Nephron progenitor cell (in vitro differentiated cells): ENCODE measurements at regions not wholly inside any gene's neighbourhood (a gene's known extent, or its start where the extent isn't known, plus 50 kb on each side); places are given as distances from the start of the nearest gene placed in this dataset.
A peak's percentile ranks its signal among the peaks of the same experiment; 100 is the strongest.
"Not testable (repeated sequence)": the region's sequence is repeated elsewhere in the genome, so short reads cannot be mapped to it uniquely, and the experiment has no call there.

Experiments
- DNase-seq: peaks from one replicate; pipeline ENCODE4 v3.0.0; 2021
- H3K27ac Mint-ChIP-seq: 2 replicates; pipeline ENCODE4 v1.8.0; 2021; ENCODE audit warnings: mild to moderate bottlenecking, moderate library complexity, mixed read lengths
- H3K27me3 Mint-ChIP-seq: 2 replicates; pipeline ENCODE4 v1.8.0; 2021; ENCODE audit warnings: mild to moderate bottlenecking, low read depth, mixed read lengths; ENCODE audit not compliant: poor library complexity
- H3K36me3 Mint-ChIP-seq: 2 replicates; pipeline ENCODE4 v1.8.0; 2021; ENCODE audit warnings: low read depth, mixed read lengths
- H3K4me1 Mint-ChIP-seq: 2 replicates; pipeline ENCODE4 v1.8.0; 2021; ENCODE audit warnings: mixed read lengths
- H3K4me3 Mint-ChIP-seq: 2 replicates; pipeline ENCODE4 v1.8.0; 2021; ENCODE audit warnings: mild to moderate bottlenecking, moderate library complexity, mixed read lengths
- H3K9me3 Mint-ChIP-seq: 2 replicates; pipeline ENCODE4 v1.8.0; 2021; ENCODE audit warnings: mild to moderate bottlenecking, moderate library complexity, mixed read lengths
- CTCF ChIP-seq: fragments of 200-600 bp; sonication (generic); IDR thresholded peaks from 2 replicates; pipeline ENCODE4 v1.5.0; 2021; ENCODE audit warnings: antibody characterized with exemption

- no peak for TF ChIP-seq CTCF
- Mint-ChIP-seq H3K4me3 (no peak overlapping the region), H3K4me1 (peaks cover 14% of the 10 kb centered on the region), H3K9me3 (peaks cover 26% of the 10 kb centered on the region), H3K27me3 (peaks cover 7% of the 10 kb centered on the region), H3K36me3 (no peaks in the 10 kb centered on the region), H3K27ac (peak overlapping the region; percentile 68)
- no peak for DNase-seq
Observed at GRCh38 chr1:220966041-220966440, 86.8 kb downstream of the HLX start.

- peak overlapping the region; percentile 68 for H3K27ac Mint-ChIP-seq
- peaks cover 14% of the 10 kb centered on the region for H3K4me1 Mint-ChIP-seq
- TF ChIP-seq CTCF, result no peak
- H3K4me3 Mint-ChIP-seq, result no peak overlapping the region
- H3K36me3 Mint-ChIP-seq, result no peaks in the 10 kb centered on the region
- H3K27me3 Mint-ChIP-seq, result peaks cover 7% of the 10 kb centered on the region
- H3K9me3 Mint-ChIP-seq, result peaks cover 26% of the 10 kb centered on the region
- no peak for DNase-seq
Observed at GRCh38 chr1:220966473-220966872, 87.2 kb downstream of the HLX start.

GRCh38 chr1:220966881-220967611 lies 87.8 kb downstream of the HLX start:
- H3K9me3 Mint-ChIP-seq, result peaks cover 28% of the 10 kb centered on the region
- no peaks in the 10 kb centered on the region for H3K36me3 Mint-ChIP-seq
- peaks cover 7% of the 10 kb centered on the region for H3K27me3 Mint-ChIP-seq
- DNase-seq, result no peak
- peaks cover 14% of the 10 kb centered on the region for H3K4me1 Mint-ChIP-seq
- no peak overlapping the region for H3K4me3 Mint-ChIP-seq
- peak overlapping the region; percentile 68 for H3K27ac Mint-ChIP-seq
- TF ChIP-seq CTCF, result no peak

GRCh38 chr1:220967911-220968310 lies 88.7 kb downstream of the HLX start:
- Mint-ChIP-seq H3K9me3 (peaks cover 34% of the 10 kb centered on the region), H3K27me3 (peaks cover 7% of the 10 kb centered on the region), H3K4me3 (no peak overlapping the region), H3K36me3 (no peaks in the 10 kb centered on the region), H3K4me1 (peaks cover 14% of the 10 kb centered on the region), H3K27ac (no peak overlapping the region)
- no peak for DNase-seq
- no peak for TF ChIP-seq CTCF

GRCh38 chr1:220969281-220969680 lies 90.0 kb downstream of the HLX start:
- Mint-ChIP-seq H3K4me1 (peaks cover 14% of the 10 kb centered on the region), H3K9me3 (peaks cover 20% of the 10 kb centered on the region)
- H3K4me3 Mint-ChIP-seq, DNase-seq, H3K27ac Mint-ChIP-seq, H3K36me3 Mint-ChIP-seq, H3K27me3 Mint-ChIP-seq: not testable (repeated sequence)

- no peaks in the 10 kb centered on the region for H3K36me3 Mint-ChIP-seq
- H3K4me1 Mint-ChIP-seq, result peaks cover 14% of the 10 kb centered on the region
- no peaks in the 10 kb centered on the region for H3K27me3 Mint-ChIP-seq
Observed at GRCh38 chr1:220970311-220970710, 91.1 kb downstream of the HLX start.

More at GRCh38 chr1:220970311-220970710, 91.1 kb downstream of the HLX start:
- no peak for TF ChIP-seq CTCF
- Mint-ChIP-seq H3K27ac (no peak overlapping the region), H3K9me3 (peaks cover 16% of the 10 kb centered on the region), H3K4me3 (no peak overlapping the region)
- no peak for DNase-seq
